ENCODE measurements at regions not wholly inside any gene's neighbourhood (a gene's known extent, or its start where the extent isn't known, plus 50 kb on each side); places are given as distances from the start of the nearest gene placed in this dataset.
"Not testable (repeated sequence)": the region's sequence is repeated elsewhere in the genome, so short reads cannot be mapped to it uniquely, and the experiment has no call there.

GRCh38 chr2:95669441-95669991 lies 77.7 kb downstream of the TRIM43 start:
- Mint-ChIP-seq H3K4me1 (ENCODE audit: unreplicated experiment) (peaks cover 33% of the 10 kb centered on the region), H3K9me3 (ENCODE audit: unreplicated experiment) (no peaks in the 10 kb centered on the region), H3K36me3 (ENCODE audit: low read depth, unreplicated experiment) (no peaks in the 10 kb centered on the region), H3K27ac (ENCODE audit: unreplicated experiment) (no peak overlapping the region), H3K27me3 (ENCODE audit: unreplicated experiment) (peaks cover 3% of the 10 kb centered on the region), H3K4me3 (ENCODE audit: unreplicated experiment) (no peak overlapping the region)
- TF ChIP-seq, protein P1, sequence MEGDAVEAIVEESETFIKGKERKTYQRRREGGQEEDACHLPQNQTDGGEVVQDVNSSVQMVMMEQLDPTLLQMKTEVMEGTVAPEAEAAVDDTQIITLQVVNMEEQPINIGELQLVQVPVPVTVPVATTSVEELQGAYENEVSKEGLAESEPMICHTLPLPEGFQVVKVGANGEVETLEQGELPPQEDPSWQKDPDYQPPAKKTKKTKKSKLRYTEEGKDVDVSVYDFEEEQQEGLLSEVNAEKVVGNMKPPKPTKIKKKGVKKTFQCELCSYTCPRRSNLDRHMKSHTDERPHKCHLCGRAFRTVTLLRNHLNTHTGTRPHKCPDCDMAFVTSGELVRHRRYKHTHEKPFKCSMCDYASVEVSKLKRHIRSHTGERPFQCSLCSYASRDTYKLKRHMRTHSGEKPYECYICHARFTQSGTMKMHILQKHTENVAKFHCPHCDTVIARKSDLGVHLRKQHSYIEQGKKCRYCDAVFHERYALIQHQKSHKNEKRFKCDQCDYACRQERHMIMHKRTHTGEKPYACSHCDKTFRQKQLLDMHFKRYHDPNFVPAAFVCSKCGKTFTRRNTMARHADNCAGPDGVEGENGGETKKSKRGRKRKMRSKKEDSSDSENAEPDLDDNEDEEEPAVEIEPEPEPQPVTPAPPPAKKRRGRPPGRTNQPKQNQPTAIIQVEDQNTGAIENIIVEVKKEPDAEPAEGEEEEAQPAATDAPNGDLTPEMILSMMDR (IDR thresholded peaks at IDR 0.05; ENCODE audit: unreplicated experiment): no peak
- no peak for DNase-seq (ENCODE audit: low spot score)

DNA sequence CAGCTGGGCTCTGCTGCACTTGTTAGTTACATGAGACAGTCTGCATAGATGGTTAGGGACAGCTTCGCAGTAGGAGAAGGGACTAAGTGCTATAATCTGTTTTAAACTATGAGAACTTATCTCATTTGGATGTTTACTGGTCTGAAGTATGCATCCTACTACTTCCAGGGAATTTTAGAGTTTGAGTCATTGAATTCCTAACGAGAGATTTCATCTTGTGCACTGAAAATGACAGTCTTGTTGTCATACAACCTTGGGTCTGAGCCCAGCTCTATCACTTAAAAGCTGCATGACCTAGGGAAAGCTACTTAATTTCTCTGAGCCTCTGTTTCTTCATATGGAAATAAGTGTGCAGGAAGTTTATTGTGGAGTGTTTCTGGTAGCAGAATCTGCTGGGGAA lies 78.4 kb downstream of the TRIM43 start:
- peaks cover 33% of the 10 kb centered on the region for H3K4me1 Mint-ChIP-seq (ENCODE audit: unreplicated experiment)
- no peak overlapping the region for H3K27ac Mint-ChIP-seq (ENCODE audit: unreplicated experiment)
- H3K36me3 Mint-ChIP-seq (ENCODE audit: low read depth, unreplicated experiment): no peaks in the 10 kb centered on the region
- H3K9me3 Mint-ChIP-seq (ENCODE audit: unreplicated experiment): no peaks in the 10 kb centered on the region
- no peak for DNase-seq (ENCODE audit: low spot score)
- no peak overlapping the region for H3K4me3 Mint-ChIP-seq (ENCODE audit: unreplicated experiment)
- TF ChIP-seq, protein P1 (IDR thresholded peaks at IDR 0.05; ENCODE audit: unreplicated experiment): no peak
- H3K27me3 Mint-ChIP-seq (ENCODE audit: unreplicated experiment): peaks cover 3% of the 10 kb centered on the region

- DNase-seq (ENCODE audit: low spot score): no peak
- H3K27ac Mint-ChIP-seq (ENCODE audit: unreplicated experiment): no peak overlapping the region
- TF ChIP-seq, protein P1 (IDR thresholded peaks at IDR 0.05; ENCODE audit: unreplicated experiment): no peak
- no peaks in the 10 kb centered on the region for H3K9me3 Mint-ChIP-seq (ENCODE audit: unreplicated experiment)
- H3K4me1 Mint-ChIP-seq (ENCODE audit: unreplicated experiment): peaks cover 36% of the 10 kb centered on the region
- no peak overlapping the region for H3K4me3 Mint-ChIP-seq (ENCODE audit: unreplicated experiment)
- H3K27me3 Mint-ChIP-seq (ENCODE audit: unreplicated experiment): peaks cover under 1% of the 10 kb centered on the region
- H3K36me3 Mint-ChIP-seq (ENCODE audit: low read depth, unreplicated experiment): no peaks in the 10 kb centered on the region
These were observed 78.9 kb downstream of the TRIM43 start for GRCh38 chr2:95670686-95671085.

DNA sequence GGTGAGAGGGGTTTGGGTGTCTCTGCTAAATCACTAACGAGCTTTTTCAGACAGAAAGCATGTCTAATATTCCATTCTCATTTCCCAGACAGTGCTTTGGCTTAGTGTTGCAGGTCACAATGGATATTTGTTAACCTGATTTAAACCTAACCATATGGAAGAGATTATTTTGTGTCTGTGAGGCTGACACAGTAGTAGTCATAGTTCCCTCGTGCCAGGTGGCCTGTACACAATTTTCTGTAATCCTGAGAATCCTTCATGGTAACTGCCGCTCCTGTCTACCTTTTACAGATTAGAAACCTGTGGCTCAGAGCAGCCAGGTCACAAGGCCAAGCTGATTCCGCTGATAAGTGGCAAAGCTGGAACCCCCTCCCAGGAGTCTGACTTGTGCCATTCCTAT lies 79.4 kb downstream of the TRIM43 start:
- H3K36me3 Mint-ChIP-seq (ENCODE audit: low read depth, unreplicated experiment); H3K27ac Mint-ChIP-seq (ENCODE audit: unreplicated experiment); DNase-seq (ENCODE audit: low spot score); H3K9me3 Mint-ChIP-seq (ENCODE audit: unreplicated experiment); H3K27me3 Mint-ChIP-seq (ENCODE audit: unreplicated experiment); H3K4me3 Mint-ChIP-seq (ENCODE audit: unreplicated experiment): not testable (repeated sequence)
- H3K4me1 Mint-ChIP-seq (ENCODE audit: unreplicated experiment): peaks cover 36% of the 10 kb centered on the region

DNA sequence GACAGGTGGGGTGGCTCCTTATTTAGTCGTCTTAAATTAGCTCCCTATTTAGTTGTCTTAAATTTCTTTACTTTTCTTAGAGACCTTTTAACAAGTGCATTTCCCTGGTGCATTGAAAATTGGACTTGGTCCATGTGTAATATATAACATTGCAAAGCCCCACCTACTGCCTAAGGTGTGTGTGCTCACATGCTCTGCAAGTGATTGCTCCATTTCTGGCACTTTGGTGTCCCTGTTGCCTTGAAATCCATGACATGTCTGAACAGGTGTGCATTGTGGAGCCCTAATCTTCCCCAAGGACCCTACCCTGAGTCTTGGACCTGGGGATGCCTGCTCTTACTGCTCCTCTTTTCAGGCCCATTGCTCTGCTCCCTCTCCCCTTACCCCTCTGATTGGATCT lies 80.2 kb downstream of the TRIM43 start:
- not testable (repeated sequence) for H3K36me3 Mint-ChIP-seq (ENCODE audit: low read depth, unreplicated experiment); H3K27ac Mint-ChIP-seq (ENCODE audit: unreplicated experiment); H3K9me3 Mint-ChIP-seq (ENCODE audit: unreplicated experiment); DNase-seq (ENCODE audit: low spot score); H3K27me3 Mint-ChIP-seq (ENCODE audit: unreplicated experiment); H3K4me3 Mint-ChIP-seq (ENCODE audit: unreplicated experiment)
- H3K4me1 Mint-ChIP-seq (ENCODE audit: unreplicated experiment): peaks cover 31% of the 10 kb centered on the region

GRCh38 chr2:95672500-95672899 lies 80.7 kb downstream of the TRIM43 start:
- not testable (repeated sequence) for H3K27ac Mint-ChIP-seq (ENCODE audit: unreplicated experiment); H3K4me3 Mint-ChIP-seq (ENCODE audit: unreplicated experiment); H3K27me3 Mint-ChIP-seq (ENCODE audit: unreplicated experiment); H3K36me3 Mint-ChIP-seq (ENCODE audit: low read depth, unreplicated experiment); DNase-seq (ENCODE audit: low spot score); H3K9me3 Mint-ChIP-seq (ENCODE audit: unreplicated experiment)
- H3K4me1 Mint-ChIP-seq (ENCODE audit: unreplicated experiment): peaks cover 31% of the 10 kb centered on the region
